NCI-H2171 (cell line): ENCODE measurements at regions not wholly inside any gene's neighbourhood (a gene's known extent, or its start where the extent isn't known, plus 50 kb on each side); places are given as distances from the start of the nearest gene placed in this dataset.
"Not testable (repeated sequence)": the region's sequence is repeated elsewhere in the genome, so short reads cannot be mapped to it uniquely, and the experiment has no call there.

Experiments
- DNase-seq: peaks from one replicate; lab custom pipeline; 2025; lab: John Stamatoyannopoulos, UW

DNA sequence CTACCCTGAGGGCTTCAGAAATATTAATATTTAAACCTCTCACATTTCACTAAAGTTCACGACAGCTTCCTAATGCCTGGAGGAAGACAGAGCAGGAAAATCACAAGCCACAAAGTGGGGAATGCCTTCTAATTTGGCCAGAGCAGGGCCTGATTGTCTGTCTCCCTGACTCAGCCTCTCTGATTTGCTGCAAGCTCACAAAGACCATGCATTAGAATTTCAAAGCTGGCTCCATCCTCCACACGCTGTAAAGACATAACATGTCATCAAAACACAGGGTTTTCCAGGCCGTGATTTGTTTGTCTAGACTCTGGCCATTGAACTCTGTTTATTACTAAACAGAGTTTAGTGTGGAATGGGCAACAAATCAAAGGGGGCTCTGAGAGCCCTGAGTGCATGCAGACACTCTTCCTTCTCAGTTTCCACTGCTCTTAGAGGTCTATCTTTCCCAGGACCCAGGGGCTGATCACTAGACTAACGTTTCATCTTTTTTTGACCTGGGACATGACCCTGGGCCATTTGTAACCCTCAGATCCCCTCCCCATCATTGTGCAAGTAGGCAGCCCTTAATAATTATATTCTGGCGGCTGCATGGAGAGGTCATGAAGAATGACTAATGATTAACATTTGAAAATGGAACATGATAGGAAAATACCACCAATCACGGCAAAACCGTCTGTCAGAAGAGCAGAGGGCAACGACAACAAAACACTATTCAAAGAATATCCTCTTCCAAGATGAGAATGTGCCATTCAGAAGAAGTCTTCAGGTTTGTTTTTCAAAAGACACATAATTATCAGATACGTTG, 140.2 kb downstream of the ENC1 start:
- no peak for DNase-seq

DNA sequence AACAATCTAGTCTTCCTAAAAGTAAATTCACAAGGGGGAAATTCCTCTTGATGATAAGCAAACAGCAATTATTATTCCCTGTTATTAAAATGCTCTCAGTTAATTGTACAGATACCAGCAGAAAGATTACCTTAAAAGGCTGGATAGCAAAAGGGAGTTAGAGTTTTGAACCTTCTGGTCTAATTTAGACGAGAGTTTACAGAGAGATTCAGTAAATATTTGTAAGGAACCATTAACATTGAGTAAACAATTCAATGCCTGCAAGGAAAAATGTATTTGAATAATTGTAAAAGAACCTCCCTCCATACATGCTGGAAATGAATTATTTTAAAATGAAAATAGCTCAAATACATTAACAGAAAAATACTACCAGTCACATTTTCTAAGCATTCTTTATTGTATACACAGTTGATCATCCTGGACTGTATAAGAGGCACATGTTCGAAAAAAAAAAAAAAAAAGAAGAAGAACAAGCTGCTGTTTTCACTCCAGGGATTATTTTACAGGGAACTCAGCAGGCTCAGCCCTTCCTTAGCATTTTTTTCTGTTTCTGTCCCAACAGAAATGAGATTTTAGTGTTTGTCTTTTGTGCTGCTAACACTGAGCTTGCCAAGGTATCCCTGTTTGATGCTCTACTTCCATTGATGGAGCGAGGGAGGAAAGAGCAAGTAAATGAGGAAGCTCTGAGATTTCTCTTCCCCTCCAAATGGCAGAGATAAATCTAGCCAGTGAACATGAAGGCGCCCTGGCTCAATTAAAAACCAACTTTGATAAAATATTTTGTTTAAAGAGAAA, 141.1 kb downstream of the ENC1 start:
- peak; percentile 35 for DNase-seq

DNA sequence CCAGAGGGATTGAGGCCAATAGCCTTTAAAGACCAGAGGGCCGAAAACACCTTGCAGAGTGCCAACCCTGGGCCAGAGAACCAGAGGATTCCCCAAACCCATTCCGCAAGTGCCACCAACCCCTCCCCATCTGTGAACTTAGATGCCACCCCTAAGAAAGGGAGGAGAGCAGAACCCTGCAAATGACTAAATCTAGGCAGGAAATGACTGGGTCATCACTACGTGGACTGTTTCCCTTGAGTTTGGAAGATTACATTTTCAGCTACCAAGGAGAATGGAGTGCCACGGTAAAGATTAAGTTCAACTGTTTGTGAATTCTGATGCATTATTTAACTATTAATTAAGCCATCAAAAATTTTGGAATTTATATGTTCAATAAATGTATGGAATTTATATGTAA, 142.8 kb downstream of the ENC1 start:
- DNase-seq, result no peak

DNA sequence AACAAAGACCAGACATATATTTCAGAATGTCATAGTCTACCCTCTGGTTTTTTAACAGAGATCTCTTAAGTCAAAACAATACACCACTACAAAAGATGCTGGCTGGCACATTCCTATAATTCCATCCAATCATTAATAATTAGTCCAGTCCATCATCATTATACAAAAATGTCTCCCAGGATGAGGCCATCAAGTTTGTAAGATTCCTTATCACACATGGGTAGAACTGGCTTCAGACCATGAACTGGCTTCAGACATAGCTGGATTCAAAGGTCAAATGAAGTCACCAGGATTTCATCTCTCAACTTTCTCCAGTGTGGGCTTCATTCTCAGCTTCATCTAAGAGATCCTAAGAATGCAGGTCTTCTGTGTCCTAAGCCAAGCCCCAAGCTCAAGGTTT, 147.1 kb downstream of the ENC1 start:
- no peak for DNase-seq

DNA sequence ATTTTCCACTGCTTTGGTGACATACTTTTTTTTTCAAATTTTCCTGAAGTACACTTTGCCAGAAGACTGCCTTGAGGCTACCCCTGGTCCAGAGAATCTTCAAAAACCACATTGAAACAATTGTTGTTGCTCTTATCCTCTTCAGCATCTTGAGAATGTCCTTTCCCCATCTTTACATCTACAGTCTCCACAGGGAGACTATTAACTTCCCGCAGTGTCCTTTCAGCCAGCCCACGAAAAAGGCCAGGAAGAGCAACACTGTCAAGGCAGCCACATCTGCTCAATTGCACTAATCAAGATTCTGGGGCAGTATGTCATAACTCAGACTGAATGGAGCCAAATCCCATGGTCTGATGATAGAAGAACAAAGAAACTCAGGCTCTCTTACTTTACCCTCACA, 148.3 kb downstream of the ENC1 start:
- no peak for DNase-seq

- DNase-seq, result no peak
These were observed 148.9 kb downstream of the ENC1 start for GRCh38 chr5:74491586-74491985.

GRCh38 chr5:74490814-74491213, 149.7 kb downstream of the ENC1 start:
- no peak for DNase-seq

- DNase-seq, result no peak
These were observed 157.5 kb downstream of the ENC1 start for GRCh38 chr5:74482990-74483389.

DNA sequence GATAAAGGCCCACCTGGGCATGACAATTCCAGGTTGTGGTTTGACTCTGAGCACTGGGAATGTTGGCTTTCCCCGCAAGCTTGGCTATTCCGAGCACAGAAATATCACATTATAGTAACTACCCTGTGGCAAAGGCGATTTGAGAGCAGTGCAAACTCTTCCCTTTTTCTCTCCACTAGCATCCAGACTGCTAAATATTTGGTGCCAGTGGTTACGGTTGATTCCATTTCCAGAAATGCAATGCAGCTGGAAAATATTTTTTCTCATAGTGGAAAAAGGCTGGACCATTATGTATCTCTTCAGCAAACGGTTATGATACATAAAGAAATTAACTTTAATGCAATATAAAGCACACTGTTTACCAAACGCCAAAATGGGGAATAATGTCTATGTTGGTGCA, 158.0 kb downstream of the ENC1 start:
- no peak for DNase-seq

DNA sequence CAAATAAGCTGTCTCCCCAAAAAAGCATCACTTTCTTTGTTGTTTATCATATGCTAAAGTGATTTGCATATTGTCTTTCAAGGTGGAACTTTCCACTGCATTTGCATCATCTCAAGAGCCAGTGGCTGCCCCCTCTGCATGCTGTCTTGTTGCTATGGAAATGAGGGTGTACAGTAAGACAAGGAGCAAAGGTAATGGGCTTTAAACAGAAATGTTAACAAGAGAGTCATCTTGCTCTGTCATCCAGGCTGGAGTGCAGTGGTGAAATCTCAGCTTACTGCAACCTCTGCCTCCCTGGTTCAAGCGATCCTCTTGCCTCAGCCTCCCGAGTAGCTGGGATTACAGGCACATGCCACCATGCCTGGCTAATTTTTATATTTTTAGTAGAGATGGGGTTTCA, 159.2 kb downstream of the ENC1 start:
- DNase-seq, result not testable (repeated sequence)

GRCh38 chr5:74480201-74480600, 160.3 kb downstream of the ENC1 start:
- DNase-seq, result no peak

- DNase-seq, result no peak
These were observed 162.2 kb downstream of the ENC1 start for GRCh38 chr5:74478328-74478727.

DNA sequence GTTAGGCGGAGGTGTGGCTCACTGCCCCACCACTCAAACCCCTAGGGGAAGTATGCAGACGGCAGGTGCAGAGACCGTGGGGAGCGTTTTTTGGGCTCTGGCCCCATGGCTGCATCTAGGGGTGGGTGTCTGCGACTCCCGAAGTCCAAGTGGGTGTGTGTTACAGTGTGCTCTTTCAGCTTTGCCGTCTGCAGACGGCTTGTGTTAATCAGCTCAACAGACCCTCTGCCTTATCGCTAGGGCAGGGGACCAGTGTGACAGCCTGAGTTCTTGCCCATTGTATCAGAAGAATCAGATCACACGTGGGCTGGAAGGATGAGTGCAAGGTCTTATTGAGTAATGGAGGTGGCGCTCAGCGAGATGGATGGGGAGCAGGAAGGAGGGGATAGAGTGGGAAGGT, 162.8 kb downstream of the ENC1 start:
- DNase-seq, result no peak

DNA sequence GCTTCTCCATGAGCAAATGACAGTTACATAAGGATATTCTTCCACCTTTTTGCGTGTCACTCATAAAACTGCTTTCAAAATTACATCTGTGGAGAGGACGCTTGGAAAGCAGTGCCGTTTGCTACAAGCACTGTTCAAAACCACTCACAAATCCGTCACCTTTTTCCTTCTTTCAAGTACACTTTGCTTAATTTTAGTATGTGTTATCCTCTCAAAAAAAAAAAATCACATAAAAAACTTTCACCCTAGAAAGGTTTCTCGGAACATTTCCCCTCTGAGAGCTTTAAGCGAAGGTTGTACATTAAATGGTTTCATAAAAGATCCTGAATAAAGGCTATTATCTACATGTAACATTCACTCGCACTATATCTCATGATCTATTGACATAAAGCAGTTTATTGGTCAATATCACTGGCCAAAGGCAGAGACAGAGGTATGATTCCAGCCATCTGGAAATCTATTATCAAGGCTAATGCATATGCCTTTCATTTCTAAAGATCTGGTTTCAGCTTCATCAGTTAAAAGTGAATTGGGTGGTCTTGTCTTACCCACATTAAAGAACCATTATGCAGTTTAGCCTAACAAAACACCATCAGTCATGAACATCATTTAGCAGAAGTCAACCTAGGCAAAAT, 163.6 kb downstream of the ENC1 start:
- no peak for DNase-seq

- no peak for DNase-seq
These were observed 164.3 kb downstream of the ENC1 start for GRCh38 chr5:74476046-74476818.

GRCh38 chr5:74471875-74472274, 168.7 kb downstream of the ENC1 start:
- DNase-seq, result no peak

GRCh38 chr5:74469234-74469994, 171.1 kb downstream of the ENC1 start:
- DNase-seq, result no peak

DNA sequence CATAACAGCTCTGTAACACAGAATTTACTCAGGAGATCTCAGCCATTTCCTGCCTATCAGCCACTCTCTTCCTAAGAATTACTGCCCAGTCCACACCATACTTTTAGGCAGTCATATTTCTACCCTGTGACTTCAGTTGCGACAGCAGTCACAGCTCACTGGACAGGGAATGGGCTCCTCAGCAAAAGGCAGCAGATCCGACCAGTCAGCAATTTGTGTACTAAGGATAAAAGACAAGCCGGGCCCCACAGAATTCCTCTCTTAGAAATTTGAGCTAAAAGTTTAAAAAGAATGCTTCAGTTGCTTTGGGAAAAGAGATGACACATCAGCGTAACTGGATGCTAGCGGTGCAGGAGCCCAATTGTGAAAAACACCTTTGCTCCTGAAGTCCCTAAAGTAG, 172.1 kb downstream of the ENC1 start:
- no peak for DNase-seq

GRCh38 chr5:74465724-74466123, 174.8 kb downstream of the ENC1 start:
- DNase-seq, result no peak

GRCh38 chr5:74464512-74465209, 175.9 kb downstream of the ENC1 start:
- DNase-seq, result no peak

DNA sequence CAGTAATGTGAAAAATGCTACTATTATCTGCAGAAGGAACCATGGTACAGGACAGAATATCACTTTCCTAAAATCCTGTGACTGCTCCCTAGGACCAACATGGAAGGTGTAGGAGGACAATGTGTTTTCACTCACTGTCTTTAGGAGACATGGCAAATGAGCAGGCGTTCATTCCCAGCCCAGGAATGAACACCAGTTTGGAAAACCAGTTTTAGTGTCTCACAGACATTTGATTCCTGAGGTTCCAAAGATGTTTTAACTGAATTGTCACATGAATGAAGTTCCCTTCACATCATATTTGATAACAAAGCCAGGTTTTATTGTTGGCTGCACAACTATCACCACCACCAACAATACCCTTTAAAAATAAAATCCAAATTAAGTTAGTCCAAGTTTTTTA, 178.2 kb downstream of the ENC1 start:
- no peak for DNase-seq
